Fibroblast of gingiva (primary cell): ENCODE measurements at regions not wholly inside any gene's neighbourhood (a gene's known extent, or its start where the extent isn't known, plus 50 kb on each side); places are given as distances from the start of the nearest gene placed in this dataset.
"Not testable (repeated sequence)": the region's sequence is repeated elsewhere in the genome, so short reads cannot be mapped to it uniquely, and the experiment has no call there.

ENCODE experiments used
- DNase-seq: peaks from one replicate; pipeline ENCODE4 v3.0.0-alpha.2; 2011; ENCODE audit warnings: low read depth

DNA sequence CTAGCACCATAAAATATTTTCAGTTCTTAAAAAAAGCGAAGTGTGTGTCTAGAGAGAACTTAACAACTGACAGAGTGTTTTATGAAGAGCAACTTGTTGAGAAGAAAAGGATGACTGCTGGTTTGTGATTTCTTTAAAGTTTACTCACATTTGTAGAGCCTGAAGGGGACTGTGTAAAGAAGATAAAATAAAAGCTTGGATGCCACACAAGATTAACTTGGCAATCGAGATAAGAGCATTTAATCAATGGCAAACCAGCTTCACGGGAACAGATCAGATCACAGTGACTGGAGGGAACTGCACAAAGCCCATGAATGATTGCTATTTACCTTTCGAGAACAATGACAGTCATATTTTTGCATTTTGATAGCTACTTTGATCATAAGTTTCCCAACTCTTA, 2013.1 kb upstream of the CDH9 start:
- no peak for DNase-seq

DNA sequence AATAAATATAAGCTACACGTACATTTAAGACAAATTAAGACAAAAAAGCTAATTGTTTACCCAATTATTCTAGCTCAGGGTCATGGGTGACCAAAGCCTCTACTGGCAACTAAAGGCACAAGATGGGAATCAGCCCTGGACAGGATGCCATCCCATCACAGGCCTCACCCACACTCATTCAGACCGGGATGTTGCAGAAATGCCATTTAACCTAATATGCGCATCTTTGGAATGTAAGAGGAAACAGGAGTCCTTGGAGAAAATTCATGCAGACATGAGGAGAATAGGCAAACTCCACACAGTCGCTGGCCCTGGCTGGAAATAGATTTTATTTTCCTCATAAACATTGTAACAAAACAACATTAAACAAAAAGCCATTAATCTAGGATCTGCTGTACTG, 2003.8 kb upstream of the CDH9 start:
- no peak for DNase-seq

DNA sequence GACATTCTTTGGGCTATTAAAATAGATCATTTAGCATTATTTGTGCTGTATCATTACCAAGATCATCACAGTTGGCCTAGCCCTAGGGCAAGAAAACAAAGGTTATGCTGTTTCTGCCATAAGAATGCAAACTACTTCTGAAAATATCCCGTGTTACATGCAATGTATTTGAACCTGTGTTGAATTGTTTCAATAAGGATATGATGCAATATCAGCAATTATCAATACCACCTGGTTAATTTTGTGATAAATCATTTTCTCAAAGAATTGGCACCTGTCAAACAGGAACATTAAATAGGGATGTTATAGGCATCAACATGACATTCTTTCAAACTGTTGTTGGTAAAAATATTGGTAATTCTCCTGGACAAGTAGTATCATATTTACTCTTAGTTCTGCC, 2002.0 kb upstream of the CDH9 start:
- no peak for DNase-seq

- DNase-seq, result no peak
These were observed 2001.6 kb upstream of the CDH9 start for GRCh38 chr5:29039994-29040393.

DNA sequence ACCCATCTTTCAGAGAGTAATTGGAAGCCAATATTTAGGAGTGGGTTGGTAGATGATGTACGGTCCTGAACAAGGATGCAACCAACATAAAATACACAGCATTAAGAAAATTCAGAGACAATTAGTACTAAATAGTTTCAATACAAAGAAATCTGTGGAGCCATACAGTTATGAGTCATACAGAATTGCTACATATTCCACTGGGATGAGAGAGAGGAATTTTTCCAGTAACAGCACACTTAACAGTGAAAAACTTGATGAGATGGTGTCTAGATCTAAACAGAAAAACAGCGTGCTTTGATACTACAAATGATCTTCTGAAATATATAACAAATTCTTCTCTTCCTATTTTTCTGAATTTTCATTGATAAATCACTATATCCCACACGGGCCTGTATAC, 1999.3 kb upstream of the CDH9 start:
- no peak for DNase-seq

DNA sequence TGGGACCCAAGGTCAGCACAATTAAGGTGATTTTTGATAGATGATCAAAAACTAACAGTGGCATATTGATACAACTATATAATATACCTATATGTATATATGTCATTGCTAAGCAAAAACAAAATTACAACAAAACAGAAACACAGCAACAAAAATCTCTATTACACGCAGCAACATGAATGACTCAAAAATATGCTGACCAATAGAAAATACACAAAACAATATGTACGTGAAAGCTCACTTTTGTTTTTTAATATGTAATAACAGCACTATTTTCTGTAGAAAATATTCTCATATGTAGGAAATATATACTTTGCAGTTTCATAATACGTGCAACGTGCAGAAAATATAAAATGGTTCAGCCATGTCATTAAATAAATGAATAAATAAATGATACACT, 1985.7 kb upstream of the CDH9 start:
- no peak for DNase-seq

- DNase-seq, result no peak
These were observed 1985.2 kb upstream of the CDH9 start for GRCh38 chr5:29023541-29023940.

GRCh38 chr5:29017501-29017900, 1979.1 kb upstream of the CDH9 start:
- no peak for DNase-seq

DNA sequence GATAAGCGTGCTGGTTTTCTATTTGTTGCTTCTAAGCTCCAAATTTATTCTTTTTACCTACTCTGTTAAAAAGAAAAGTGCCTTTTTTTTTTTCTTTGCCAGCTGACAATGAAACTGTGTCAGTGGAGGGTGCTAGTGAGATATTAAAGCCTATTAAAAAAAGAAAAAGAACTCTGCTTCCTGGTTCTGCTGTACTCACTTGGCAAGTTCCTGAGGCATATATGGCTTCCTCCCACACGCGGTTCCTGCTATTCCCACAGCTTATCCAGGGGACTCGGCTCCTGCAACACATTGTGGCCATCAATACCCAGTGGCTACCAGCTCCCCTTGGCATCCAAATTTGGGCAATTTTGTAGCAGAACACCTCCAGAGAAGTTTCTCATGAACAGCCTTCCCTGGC, 1977.7 kb upstream of the CDH9 start:
- no peak for DNase-seq

- DNase-seq, result no peak
These were observed 1977.1 kb upstream of the CDH9 start for GRCh38 chr5:29015523-29015922.

- DNase-seq, result no peak
These were observed 1967.0 kb upstream of the CDH9 start for GRCh38 chr5:29005386-29005785.

- DNase-seq, result no peak
These were observed 1964.1 kb upstream of the CDH9 start for GRCh38 chr5:29002481-29002880.

GRCh38 chr5:29001666-29002065, 1963.3 kb upstream of the CDH9 start:
- no peak for DNase-seq

GRCh38 chr5:28984639-28985038, 1946.3 kb upstream of the CDH9 start:
- no peak for DNase-seq

DNA sequence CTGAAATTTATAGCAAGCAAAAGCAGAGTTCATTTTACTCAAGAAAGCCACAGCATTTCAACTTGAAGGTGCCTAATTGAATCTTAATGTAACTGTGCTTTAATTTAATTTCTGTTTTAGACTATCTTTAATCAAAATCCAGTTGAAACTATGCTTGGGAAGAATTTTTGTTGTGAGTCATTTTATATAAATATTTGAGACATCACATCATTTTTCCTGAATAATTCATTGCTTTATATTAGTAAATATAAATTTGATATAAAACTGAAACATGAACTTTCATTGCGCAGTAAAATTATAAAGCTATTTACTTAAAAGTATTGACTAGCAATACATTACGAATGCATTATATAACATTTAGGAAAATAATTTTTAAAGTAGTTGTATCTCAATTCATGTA, 1937.1 kb upstream of the CDH9 start:
- DNase-seq, result no peak

DNA sequence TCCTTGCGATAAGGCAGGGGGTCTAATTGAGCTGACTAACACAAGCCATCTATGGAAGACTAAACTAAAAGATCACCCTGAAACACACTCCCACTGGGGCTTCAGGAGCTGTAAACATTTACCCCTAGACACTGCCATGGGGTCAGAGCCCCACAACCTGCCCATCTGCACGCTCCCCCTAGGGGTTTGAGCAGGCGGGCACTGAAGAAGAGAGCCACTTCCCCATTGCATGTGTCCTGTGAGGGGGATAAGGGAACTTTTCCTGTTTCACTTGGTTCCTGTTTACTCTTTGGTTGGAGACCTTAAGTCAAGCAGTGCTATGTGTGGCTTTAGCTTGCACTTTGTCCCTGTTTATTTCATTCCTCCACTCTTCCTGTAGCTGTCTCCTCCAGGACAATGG, 1929.5 kb upstream of the CDH9 start:
- no peak for DNase-seq

GRCh38 chr5:28961816-28962215, 1923.4 kb upstream of the CDH9 start:
- DNase-seq, result no peak

DNA sequence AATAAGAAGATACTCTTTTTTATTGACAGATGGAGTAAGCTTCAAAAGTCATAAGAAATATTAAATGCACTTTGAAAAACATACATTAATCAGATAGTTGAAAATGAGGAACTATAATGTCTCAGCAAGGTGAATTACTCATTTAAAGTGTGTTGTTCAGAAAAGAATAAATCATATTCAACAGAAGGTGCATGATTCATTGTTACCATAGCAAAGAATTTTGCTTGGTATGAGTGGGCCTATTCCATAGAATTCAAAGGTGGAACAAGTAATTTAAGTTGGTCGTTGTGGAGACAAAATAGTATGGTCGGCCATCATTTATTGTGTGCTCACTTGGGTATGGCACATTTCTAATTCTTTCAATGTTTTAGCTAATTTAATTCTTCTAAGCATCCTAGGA, 1920.2 kb upstream of the CDH9 start:
- no peak for DNase-seq

GRCh38 chr5:28957450-28957849, 1919.1 kb upstream of the CDH9 start:
- DNase-seq, result no peak

- DNase-seq, result no peak
These were observed 1915.7 kb upstream of the CDH9 start for GRCh38 chr5:28954074-28954473.

GRCh38 chr5:28947865-28948264, 1909.5 kb upstream of the CDH9 start:
- DNase-seq, result no peak

DNA sequence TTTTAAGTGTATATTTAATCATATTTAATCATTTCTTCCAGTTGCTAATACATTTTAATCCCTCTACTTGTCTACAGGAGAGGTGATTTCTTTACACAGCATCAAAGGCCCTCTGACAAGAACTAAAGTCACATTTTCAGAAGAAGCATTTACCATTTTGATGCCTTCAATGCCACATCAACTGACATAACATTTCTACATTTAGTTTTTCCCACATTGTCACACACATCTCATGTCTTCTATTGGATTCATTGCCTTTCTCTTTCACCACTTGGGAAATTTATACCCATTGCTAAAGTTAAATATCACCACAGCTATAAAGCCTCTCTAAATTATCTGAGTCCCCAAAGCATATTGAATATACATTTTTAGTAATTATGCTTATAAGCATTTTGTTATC, 1907.5 kb upstream of the CDH9 start:
- no peak for DNase-seq

DNA sequence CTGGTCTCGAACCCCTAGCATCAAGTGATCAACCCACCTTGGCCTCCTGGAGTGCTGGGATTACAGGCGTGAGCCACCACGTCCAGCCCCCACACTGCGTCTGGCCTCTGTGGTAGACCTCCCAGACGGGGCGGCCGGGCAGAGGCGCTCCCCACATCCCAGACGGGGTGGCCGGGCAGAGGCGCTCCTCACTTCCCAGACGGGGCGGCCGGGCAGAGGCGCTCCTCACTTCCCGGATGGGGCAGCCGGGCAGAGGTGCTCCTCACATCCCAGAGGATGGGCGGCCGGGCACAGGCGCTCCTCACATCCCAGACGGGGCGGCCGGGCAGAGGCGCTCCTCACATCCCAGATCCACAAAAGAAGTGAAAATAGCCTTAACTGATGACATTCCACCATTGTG, 1891.0 kb upstream of the CDH9 start:
- DNase-seq, result not testable (repeated sequence)

DNA sequence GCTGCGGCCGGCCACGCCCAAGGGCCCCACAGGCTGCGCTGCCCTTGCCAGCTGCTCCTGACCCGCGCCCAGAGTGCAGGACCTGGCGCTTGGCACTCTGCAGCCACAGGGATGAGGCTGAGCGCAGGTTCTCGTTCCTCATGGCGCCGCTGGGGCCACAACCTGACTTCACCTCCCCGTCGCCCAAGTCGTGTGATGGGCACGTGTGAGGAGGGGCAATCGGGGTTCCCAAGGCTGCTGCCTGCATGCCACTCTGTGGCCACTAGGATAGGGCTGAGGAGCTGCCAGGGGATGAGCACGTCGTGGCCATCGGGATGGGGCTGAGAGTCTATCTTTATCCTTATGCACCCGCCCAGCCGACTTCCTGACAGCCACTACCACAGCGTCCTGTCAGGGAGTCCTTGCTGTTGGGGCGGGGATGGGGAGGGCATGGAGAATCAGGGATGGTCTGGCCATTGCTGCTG, 1890.0 kb upstream of the CDH9 start:
- DNase-seq, result not testable (repeated sequence)
